C4-2B (cell line): ENCODE measurements at regions not wholly inside any gene's neighbourhood (a gene's known extent, or its start where the extent isn't known, plus 50 kb on each side); places are given as distances from the start of the nearest gene placed in this dataset.

Experiments
- ZFX ChIP-seq: fragments of 450-650 bp; IDR thresholded peaks from 2 replicates; pipeline ENCODE4 v1.6.1; 2017
- TF ChIP-seq, protein P1 (sequence below): fragments of 450-650 bp; conservative IDR thresholded peaks from 2 replicates; pipeline ENCODE4 v1.5.1; 2017; ENCODE audit warnings: mild to moderate bottlenecking

DNA sequence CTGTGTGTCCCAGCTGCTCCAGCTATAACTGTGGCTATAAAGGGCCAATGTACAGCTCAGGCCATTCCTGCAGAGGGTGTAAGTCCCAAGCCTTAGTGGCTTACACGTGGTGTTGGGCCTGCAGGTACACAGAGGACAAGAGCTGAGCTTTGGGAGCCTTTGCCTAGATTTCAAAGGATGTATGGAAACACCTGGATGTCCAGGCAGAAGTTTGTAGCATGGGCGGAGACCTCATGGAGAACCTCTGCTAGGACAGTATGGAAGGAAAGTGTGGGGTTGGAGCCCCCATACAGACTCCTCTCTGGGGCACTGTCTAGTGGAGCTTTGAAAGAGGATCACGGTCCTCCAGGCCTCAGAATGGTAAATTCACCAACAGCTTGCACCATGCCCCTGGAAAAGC lies 113.9 kb downstream of the RGS21 start:
- TF ChIP-seq, protein P1, sequence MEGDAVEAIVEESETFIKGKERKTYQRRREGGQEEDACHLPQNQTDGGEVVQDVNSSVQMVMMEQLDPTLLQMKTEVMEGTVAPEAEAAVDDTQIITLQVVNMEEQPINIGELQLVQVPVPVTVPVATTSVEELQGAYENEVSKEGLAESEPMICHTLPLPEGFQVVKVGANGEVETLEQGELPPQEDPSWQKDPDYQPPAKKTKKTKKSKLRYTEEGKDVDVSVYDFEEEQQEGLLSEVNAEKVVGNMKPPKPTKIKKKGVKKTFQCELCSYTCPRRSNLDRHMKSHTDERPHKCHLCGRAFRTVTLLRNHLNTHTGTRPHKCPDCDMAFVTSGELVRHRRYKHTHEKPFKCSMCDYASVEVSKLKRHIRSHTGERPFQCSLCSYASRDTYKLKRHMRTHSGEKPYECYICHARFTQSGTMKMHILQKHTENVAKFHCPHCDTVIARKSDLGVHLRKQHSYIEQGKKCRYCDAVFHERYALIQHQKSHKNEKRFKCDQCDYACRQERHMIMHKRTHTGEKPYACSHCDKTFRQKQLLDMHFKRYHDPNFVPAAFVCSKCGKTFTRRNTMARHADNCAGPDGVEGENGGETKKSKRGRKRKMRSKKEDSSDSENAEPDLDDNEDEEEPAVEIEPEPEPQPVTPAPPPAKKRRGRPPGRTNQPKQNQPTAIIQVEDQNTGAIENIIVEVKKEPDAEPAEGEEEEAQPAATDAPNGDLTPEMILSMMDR = no peak
- TF ChIP-seq ZFX = no peak
